ENCODE measurements at regions not wholly inside any gene's neighbourhood (a gene's known extent, or its start where the extent isn't known, plus 50 kb on each side); places are given as distances from the start of the nearest gene placed in this dataset.
A peak's percentile ranks its signal among the peaks of the same experiment; 100 is the strongest.

DNA sequence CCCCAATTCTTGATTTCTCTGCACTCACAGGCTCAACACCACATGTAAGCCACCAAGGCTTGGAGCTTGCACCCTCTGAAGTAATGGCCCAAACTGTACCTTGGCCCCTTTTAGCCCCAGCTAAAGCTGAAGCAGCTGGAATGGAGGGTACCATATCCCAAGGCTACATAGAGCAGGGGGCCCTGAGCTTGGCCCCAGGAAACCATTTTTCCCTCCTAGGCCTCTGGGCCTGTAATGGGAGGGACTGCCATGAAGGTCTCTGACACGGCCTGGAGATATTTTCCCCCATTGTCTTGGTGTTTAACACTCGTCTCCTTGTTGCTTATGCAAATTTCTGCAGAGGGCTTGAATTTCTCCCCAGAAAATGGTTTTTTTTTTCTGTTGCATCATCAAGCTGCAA is 69.7 kb downstream of the SKA1 start:
- DNase-seq = no peak

GRCh38 chr18:50446629-50447028 is 71.8 kb downstream of the SKA1 start:
- DNase-seq = no peak

DNA sequence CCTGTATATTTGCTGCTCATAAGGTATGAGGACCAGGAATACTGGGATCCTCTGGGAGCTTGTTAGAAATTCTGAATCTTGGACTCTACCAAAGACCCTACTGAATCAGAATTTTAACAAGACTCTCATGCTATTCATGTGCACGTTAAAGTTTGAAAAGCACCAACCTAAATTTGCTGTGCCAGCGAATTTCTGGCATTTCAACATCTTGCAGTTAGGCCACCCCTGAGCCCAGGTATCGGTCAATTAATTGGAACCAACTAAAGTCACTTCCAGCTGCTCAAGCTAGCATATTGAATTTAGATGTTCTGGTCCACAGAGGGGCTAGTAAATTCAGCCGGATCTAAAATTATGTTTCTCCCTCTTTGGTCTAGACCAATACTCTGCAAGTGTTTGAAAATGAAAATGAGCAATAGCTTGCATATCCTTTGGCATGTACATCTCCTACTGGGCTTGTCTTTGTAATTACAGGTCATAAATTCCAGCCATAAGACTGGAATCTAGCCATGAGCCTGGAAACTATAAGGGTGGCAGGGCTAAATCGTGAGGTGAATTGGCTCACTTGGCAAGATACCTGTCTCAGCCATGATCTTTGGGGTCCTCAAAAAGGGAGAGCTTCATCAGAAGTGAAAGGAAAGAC is 72.4 kb downstream of the SKA1 start:
- DNase-seq = no peak

- DNase-seq = no peak
These were observed 73.1 kb downstream of the SKA1 start for GRCh38 chr18:50447952-50448351.

DNA sequence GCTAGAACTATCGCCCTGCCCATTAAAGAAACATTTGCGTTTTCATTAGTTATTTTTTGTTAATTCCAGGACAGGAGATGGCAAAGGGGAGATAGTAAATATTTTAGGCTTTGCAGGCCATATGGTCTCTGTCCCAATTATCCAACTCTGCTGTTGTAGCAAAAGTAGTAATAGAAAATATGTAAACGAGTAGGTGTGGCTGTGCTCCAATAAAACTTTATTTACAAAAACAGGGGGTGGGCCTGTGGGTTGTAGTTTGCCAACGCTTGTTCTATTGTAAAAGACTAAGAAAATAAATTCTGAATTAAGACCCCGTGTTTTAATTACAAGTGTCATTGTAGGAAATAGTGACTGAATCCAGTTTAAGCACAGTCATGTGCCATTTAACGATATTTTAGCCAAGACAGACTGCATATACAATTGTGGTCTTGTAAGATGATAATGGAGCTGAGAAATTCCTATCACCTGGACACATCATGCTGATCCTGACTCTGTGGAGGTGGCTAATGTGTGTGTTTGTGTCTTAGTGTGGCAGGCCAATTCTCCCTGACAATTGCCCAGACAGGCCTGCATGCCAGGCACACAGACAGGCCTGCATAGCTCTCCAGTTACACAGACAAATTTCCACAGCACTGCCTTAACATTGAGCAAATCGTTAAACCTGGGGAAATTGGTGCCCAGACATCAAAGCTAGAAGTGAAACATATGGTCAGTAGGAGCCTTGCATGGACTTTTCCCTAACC is 76.4 kb downstream of the SKA1 start:
- DNase-seq = no peak

GRCh38 chr18:50453014-50453680 is 78.3 kb downstream of the SKA1 start:
- no peak for DNase-seq

DNA sequence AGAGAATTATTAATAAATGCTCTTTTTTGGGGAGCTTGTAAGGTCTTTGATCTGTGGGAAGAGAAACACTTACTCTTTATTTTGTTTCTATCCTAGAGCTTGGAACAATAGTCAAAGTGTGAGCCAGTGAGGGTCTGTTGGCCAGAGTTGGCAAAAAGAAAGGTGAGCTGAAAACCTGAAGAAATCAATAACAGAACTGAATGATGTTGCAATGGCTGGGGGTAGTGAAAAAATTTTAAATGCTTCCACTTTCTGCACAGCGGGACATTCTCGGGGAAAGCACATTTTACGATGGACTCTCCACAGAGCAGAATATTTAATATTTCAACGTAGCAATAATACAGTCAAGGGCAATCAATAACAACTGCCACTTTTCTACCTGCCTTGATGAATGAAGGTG is 78.9 kb downstream of the SKA1 start:
- DNase-seq = no peak

DNA sequence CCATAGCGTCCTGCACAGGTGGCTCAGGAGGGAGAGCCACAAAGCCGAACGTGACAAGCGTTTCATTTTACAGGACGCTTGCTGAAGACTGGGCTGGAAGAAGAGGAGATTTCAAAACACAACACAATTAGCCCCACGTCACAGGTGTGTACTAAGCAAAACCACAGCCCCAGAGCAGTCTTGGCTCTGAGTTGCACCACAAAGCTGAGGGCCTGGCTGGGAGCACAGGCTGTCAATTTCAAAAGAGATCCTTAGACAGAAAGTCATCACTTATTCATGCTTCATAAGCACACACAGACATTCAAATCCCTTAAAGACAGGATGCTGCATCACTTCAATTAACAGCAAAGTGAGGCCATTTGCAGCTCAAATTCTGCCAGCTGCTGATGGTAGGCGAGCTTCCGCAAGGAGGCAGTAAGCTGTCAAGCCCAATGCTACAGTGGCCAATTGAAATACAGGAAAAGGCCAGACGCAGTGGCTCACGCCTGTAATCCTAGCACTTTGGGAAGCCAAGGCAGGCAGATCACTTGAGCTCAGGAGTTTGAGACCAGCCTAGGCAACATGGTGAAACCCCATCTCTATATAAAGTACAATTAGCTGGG is 79.6 kb downstream of the SKA1 start:
- no peak for DNase-seq

DNA sequence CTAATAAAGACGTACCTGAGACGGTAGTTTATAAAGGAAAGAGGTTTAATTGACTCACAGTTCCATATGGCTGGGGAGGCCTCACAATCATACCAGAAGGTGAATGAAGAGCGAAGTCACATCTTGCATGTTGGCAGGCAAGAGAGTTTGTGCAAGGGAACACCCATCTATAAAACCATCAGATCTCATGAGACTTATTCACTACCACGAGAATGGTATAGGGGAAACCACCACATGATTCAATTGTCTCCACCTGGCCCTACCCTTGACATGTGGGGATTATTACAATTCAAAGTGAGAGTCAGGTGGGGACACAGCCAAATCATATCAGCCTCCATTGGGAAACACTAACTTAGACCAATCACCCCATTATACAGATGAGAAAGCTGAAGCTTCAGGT is 81.4 kb downstream of the SKA1 start:
- no peak for DNase-seq

DNA sequence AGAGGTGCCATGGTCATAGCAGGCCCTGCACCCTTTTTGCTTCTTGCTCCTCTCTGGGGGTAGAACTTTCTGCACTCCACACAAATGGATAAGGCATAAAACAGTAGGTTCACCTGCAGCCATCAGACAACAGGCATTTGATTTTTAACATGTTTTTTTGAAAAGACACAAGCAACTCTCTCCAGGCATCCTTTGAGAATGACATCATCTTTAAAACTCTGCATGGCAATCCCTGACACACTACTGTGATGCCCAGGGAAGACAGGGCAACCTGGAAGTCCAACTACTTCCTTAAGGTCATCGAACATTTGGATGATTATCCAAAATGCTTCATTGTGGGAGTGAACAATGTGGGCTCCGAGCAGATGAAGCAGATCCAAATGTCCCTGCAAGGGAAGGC is 82.8 kb downstream of the SKA1 start:
- DNase-seq = no peak

GRCh38 chr18:50458366-50458765 is 83.5 kb downstream of the SKA1 start:
- DNase-seq = no peak

GRCh38 chr18:50458796-50459195 is 84.0 kb downstream of the SKA1 start:
- DNase-seq = no peak

- DNase-seq = no peak
These were observed 85.2 kb downstream of the SKA1 start for GRCh38 chr18:50460062-50460461.

DNA sequence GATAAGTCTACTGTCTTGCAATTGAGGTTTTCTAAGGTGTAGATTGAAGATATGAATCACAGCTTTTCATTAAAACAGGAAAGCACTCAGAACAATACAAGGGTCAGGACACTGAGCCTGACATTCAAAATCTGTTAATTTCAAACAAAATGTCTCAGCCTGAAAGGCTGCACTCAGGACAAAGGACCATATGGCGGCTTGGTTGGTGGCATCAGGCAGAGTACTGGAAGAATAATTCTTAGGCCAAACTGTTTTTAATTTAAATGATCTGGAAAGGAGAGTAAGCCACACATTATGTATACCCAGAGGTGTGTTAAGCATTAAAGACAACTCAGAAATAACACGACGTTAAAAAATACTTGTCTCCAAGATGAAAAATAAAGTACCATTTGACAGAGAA is 85.9 kb downstream of the SKA1 start:
- DNase-seq = peak in 1 of 14 donors; percentile 69

GRCh38 chr18:50461251-50461650 is 86.4 kb downstream of the SKA1 start:
- no peak for DNase-seq

DNA sequence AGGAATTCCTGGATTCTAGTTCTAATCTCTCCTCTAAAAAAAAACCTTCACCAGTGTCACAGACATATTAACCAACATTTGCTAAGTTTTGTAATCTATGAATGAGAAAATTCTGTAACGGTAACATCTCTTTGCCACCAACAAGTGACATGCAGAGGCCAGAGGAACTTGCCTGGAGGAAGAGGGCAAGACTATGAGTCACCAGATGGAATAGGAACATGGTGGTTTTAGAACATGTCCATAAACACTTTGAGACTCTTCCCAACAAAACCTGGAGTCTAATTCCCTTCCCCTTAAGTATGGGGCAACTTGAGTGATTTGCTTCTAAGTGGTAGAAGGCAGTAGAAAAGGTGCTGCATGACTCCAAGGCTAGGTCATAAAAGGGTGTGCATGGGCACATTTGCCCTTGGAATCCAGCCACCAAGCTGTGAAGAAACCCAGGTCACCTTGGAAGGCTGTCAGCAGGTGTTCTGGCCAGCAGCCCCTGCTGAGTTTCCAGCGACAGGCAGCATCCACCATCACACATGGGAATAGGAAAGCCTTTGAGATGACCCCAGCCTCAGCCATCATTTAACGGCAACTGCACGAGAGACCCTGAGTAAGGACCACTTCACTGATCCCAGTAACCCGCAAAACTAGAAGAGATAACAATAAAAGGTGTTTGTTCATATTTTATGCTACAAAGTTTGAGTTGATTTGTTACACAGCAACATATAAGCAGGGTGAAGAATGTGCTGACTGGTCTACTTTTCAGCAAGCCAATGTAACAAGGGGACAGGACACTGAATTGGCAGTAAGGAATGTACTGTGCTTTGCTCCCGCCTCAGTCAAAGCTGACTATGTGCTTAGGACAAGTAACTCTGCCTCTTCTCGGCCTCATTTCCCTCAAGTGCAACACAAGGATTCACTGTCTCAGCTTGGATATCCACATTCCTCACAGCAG is 90.6 kb downstream of the SKA1 start:
- DNase-seq = no peak

- DNase-seq = no peak
These were observed 91.8 kb downstream of the SKA1 start for GRCh38 chr18:50466634-50467033.

- no peak for DNase-seq
These were observed 91.1 kb upstream of the MAPK4 start for GRCh38 chr18:50468807-50469206.

- DNase-seq = peak in 6 of 14 donors; percentile 1 to 39 (median 12)
These were observed 90.5 kb upstream of the MAPK4 start for GRCh38 chr18:50469380-50469781.

- no peak for DNase-seq
These were observed 86.9 kb upstream of the MAPK4 start for GRCh38 chr18:50472941-50473340.

DNA sequence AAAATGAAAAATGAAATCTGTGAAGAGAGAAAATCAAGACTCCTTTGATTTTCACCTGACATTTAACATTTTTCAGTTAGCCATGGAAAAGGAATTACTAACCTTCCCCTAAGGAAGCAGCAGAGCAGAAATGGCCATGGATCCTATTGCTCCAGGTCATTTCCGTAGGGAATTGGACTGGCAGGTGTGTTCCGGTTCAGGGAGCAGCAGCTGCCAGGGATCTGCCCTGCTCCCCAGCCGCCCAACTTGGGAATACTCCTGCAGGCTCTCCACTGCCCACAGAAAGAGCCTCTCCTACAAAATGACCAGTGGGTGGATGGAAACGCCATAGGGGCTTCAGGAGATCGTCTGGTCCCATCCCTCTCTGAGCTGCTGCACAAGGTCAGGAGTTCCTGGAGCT is 86.0 kb upstream of the MAPK4 start:
- no peak for DNase-seq

- no peak for DNase-seq
These were observed 84.2 kb upstream of the MAPK4 start for GRCh38 chr18:50475538-50476193.

All from C1 segment of cervical spinal cord (tissue), 14 donors.